Endothelial cell of umbilical vein (primary cell): ENCODE measurements at regions not wholly inside any gene's neighbourhood (a gene's known extent, or its start where the extent isn't known, plus 50 kb on each side); places are given as distances from the start of the nearest gene placed in this dataset.

ENCODE experiments used
- EZH2 ChIP-seq: IDR thresholded peaks from 2 replicates; pipeline ENCODE4 v1.6.1; 2012; ENCODE audit warnings: borderline replicate concordance, low read depth, mild to moderate bottlenecking, moderate library complexity, low read length, inconsistent platforms; ENCODE audit not compliant: severe bottlenecking
- GATA2 ChIP-seq: IDR thresholded peaks from 2 replicates; pipeline ENCODE4 v1.7.0; 2011; ENCODE audit warnings: low read depth, mild to moderate bottlenecking, moderate library complexity, mixed read lengths, low read length; ENCODE audit not compliant: insufficient read length, insufficient read depth
- JUN ChIP-seq: IDR thresholded peaks from 2 replicates; pipeline ENCODE4 v1.6.1; 2011; ENCODE audit warnings: borderline replicate concordance, low read depth; ENCODE audit not compliant: insufficient read length, insufficient read depth
- MYC ChIP-seq: IDR thresholded peaks from one replicate; pipeline ENCODE4 v1.6.1; 2011; ENCODE audit warnings: mild to moderate bottlenecking, low read depth, low read length
- POLR2A ChIP-seq: IDR thresholded peaks from 2 replicates; pipeline ENCODE4 v1.6.1; 2012; ENCODE audit warnings: low read depth, mild to moderate bottlenecking, control low read depth, low read length
- POLR2AphosphoS5 ChIP-seq: IDR thresholded peaks from 2 replicates; pipeline ENCODE4 v1.6.1; 2012; ENCODE audit warnings: low read depth, mild to moderate bottlenecking, control low read depth, low read length, moderate library complexity; ENCODE audit not compliant: insufficient read depth
- TF ChIP-seq, protein P1 (sequence below), 2 donors: IDR thresholded peaks; 1 replicate in 1 of 2; 2 replicates in 1 of 2; pipeline ENCODE4 v1.5.1; 2011; ENCODE audit warnings: low read length in 2 of 2, mild to moderate bottlenecking in 2 of 2, moderate library complexity in 2 of 2, control low read depth in 1 of 2, inconsistent platforms in 1 of 2, low read depth in 1 of 2; ENCODE audit not compliant: insufficient read depth in 1 of 2; ENCODE audit errors: extremely low read depth in 1 of 2
- TF ChIP-seq, protein P2 (sequence below): IDR thresholded peaks from 2 replicates; pipeline ENCODE4 v1.6.1; 2011; ENCODE audit not compliant: insufficient read depth, insufficient read length

DNA sequence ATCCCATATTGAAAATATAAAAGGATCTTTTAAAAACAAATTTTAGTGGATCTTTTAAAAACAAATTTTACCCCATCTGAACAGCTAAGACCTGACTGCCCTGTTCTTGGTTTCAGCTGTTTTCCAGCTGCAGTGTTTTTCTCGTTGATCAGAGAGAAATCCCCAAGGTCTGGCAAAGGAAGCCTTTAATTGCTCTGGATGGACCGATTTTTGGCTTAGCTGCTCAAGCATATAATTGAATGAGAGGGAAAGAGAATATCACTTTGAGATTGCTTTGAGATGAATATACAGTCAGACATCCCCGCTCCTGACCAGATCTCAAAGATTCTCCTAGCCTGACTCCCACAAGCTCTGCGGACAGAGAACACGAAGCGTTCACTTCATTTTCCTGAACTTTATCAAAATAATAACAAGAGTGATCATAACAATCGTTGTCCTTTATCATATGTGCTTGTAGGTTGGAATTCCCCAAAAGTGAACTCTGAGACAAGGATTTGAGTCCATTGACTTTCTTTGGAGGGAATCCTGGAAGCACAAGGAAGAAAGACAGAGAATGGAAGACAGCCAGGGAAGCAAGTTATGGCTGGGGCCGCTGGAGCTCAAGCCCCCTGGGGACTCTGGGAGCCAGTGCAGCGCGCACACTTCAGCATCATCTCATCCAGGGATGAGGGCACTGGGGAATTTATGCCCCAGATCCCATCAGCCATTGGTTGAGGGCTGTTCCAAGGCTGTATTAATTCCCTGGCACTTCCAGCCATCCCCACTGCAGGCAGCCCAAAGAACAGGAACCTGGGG, 101.3 kb downstream of the SNX5 start:
- TF ChIP-seq POLR2A (no peak), POLR2AphosphoS5 (no peak), MYC (no peak), EZH2 (no peak), JUN (no peak), GATA2 (no peak)
- TF ChIP-seq, protein P1, sequence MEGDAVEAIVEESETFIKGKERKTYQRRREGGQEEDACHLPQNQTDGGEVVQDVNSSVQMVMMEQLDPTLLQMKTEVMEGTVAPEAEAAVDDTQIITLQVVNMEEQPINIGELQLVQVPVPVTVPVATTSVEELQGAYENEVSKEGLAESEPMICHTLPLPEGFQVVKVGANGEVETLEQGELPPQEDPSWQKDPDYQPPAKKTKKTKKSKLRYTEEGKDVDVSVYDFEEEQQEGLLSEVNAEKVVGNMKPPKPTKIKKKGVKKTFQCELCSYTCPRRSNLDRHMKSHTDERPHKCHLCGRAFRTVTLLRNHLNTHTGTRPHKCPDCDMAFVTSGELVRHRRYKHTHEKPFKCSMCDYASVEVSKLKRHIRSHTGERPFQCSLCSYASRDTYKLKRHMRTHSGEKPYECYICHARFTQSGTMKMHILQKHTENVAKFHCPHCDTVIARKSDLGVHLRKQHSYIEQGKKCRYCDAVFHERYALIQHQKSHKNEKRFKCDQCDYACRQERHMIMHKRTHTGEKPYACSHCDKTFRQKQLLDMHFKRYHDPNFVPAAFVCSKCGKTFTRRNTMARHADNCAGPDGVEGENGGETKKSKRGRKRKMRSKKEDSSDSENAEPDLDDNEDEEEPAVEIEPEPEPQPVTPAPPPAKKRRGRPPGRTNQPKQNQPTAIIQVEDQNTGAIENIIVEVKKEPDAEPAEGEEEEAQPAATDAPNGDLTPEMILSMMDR (IDR thresholded peaks at IDR 0.05; ENCODE audit: extremely low read depth in 1 of 2, insufficient read depth in 1 of 2, low read depth in 1 of 2, low read length in 2 of 2): no peak
- TF ChIP-seq, protein P2, sequence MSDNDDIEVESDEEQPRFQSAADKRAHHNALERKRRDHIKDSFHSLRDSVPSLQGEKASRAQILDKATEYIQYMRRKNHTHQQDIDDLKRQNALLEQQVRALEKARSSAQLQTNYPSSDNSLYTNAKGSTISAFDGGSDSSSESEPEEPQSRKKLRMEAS: no peak
